Right cardiac atrium (tissue), 5 donors: ENCODE measurements at regions not wholly inside any gene's neighbourhood (a gene's known extent, or its start where the extent isn't known, plus 50 kb on each side); places are given as distances from the start of the nearest gene placed in this dataset.
A peak's percentile ranks its signal among the peaks of the same experiment; 100 is the strongest.

Source experiments
- ATAC-seq, 2 donors: fragments of 200-7000 bp; cut with Tn5 transposase; one replicate each; pipeline versions ENCODE4 v1.8.0 to v1.9.1; 2020; ENCODE audit warnings: moderate library complexity in 2 of 2, mild to moderate bottlenecking in 1 of 2
- DNase-seq, 3 donors: peaks; one replicate each; pipeline ENCODE4 v3.0.0-alpha.2; 2020
- H3K27ac ChIP-seq: one replicate; pipeline ENCODE4 v1.5.1; 2013; ENCODE audit warnings: mild to moderate bottlenecking, low read length, control low read depth, moderate library complexity
- H3K27me3 ChIP-seq: one replicate; pipeline ENCODE4 v1.6.1; 2013; ENCODE audit not compliant: control insufficient read depth, insufficient read depth
- H3K4me1 ChIP-seq: one replicate; pipeline ENCODE4 v1.6.1; 2013; ENCODE audit warnings: low read length; ENCODE audit not compliant: control insufficient read depth, insufficient read depth
- H3K4me3 ChIP-seq: one replicate; pipeline ENCODE4 v1.5.1; 2013; ENCODE audit warnings: low read length, control low read depth
- H3K9me3 ChIP-seq: one replicate; pipeline ENCODE4 v1.6.1; 2013; ENCODE audit warnings: low read length; ENCODE audit not compliant: control insufficient read depth
- WGBS: extraction: QIAGEN DNeasy Blood & Tissue Kit; methylation state at CpG from one replicate; pipeline ENCODE4 v1.1.7; 2013; 5-methylcytosine and 5-hydroxymethylcytosine counted together
- intact Hi-C, 4 donors: fragments of 100-400 bp; cut with DNase I; formaldehyde crosslinking; loops; one replicate each; pipeline versions ENCODE4 v1.11.0 to v1.14.0; 2022 to 2023
- donor health status: healthy with polysubstance abuse.
- donor health status: DM: no; HTN: yes; CAD: no.
- donor health status: DM: no; HTN: no; CAD: no.
- donor health status: DM: no; HTN: yes; CAD: no; lungs with severe emphysema.
- donor health status: DM: yes; HTN: yes; CAD: no.

DNA sequence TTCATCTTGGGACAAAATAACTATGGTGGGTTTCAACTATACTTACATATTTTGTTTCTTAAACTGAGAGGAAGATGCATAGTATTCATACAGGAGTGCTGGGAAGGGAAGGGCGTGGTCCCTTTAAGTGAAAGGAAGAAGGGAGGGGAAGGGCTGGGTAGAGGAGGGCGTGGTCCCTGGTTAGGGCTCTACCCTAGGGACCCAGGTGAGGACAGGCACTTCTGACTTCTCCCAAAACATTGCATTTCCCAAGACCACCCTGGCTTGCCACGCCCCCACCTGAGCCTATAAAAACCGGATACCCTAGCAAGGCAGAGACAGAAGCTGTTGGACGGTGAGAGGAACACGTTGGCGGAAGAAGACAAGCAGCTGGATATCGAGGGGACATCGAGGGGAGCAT, 157.6 kb upstream of the PLXNA4 start:
- no peaks in the 10 kb centered on the region for H3K9me3 ChIP-seq
- no peaks in the 10 kb centered on the region for H3K27me3 ChIP-seq
- H3K4me1 ChIP-seq = no peaks in the 10 kb centered on the region
- no peak for ATAC-seq
- WGBS = 90% methylated on average over 9 of the region's 9 CpGs
- no peak for DNase-seq
- intact Hi-C loops = no loop called here
- H3K4me3 ChIP-seq = no peak overlapping the region
- H3K27ac ChIP-seq = no peak overlapping the region

GRCh38 chr7:132732321-132732865, 156.1 kb upstream of the PLXNA4 start:
- WGBS = 63% methylated on average over 8 of the region's 8 CpGs
- no peak overlapping the region for H3K27ac ChIP-seq
- no peaks in the 10 kb centered on the region for H3K27me3 ChIP-seq
- no peaks in the 10 kb centered on the region for H3K9me3 ChIP-seq
- no peak overlapping the region for H3K4me3 ChIP-seq
- intact Hi-C loops = no loop called here
- DNase-seq = no peak
- no peaks in the 10 kb centered on the region for H3K4me1 ChIP-seq
- no peak for ATAC-seq

GRCh38 chr7:132730105-132730504, 153.8 kb upstream of the PLXNA4 start:
- ATAC-seq (no peak), DNase-seq (no peak)
- WGBS = 93% methylated on average over 4 of the region's 4 CpGs
- no peaks in the 10 kb centered on the region for H3K27me3 ChIP-seq
- intact Hi-C loops = no loop called here
- H3K4me1 ChIP-seq = no peaks in the 10 kb centered on the region
- H3K9me3 ChIP-seq = no peaks in the 10 kb centered on the region
- no peak overlapping the region for H3K27ac ChIP-seq
- no peak overlapping the region for H3K4me3 ChIP-seq

GRCh38 chr7:132723506-132724081, 147.3 kb upstream of the PLXNA4 start:
- no peak overlapping the region for H3K27ac ChIP-seq
- H3K4me1 ChIP-seq = no peaks in the 10 kb centered on the region
- WGBS = 63% methylated on average over 4 of the region's 4 CpGs
- no peak overlapping the region for H3K4me3 ChIP-seq
- no peaks in the 10 kb centered on the region for H3K9me3 ChIP-seq
- ATAC-seq (no peak), DNase-seq (no peak)
- intact Hi-C loops = no loop called here
- H3K27me3 ChIP-seq = no peaks in the 10 kb centered on the region

- H3K4me3 ChIP-seq = no peak overlapping the region
- DNase-seq = no peak
- H3K27ac ChIP-seq = no peak overlapping the region
- 62% methylated on average over 5 of the region's 5 CpGs for WGBS
- no peak for ATAC-seq
- intact Hi-C loops = no loop called here
- no peaks in the 10 kb centered on the region for H3K9me3 ChIP-seq
- no peaks in the 10 kb centered on the region for H3K4me1 ChIP-seq
- no peaks in the 10 kb centered on the region for H3K27me3 ChIP-seq
Observed at GRCh38 chr7:132720835-132721234, 144.6 kb upstream of the PLXNA4 start.

GRCh38 chr7:132713893-132714292, 137.6 kb upstream of the PLXNA4 start:
- intact Hi-C loops = no loop called here
- H3K9me3 ChIP-seq = no peaks in the 10 kb centered on the region
- 83% methylated on average over 3 of the region's 3 CpGs for WGBS
- H3K4me3 ChIP-seq = no peak overlapping the region
- no peaks in the 10 kb centered on the region for H3K27me3 ChIP-seq
- H3K27ac ChIP-seq = no peak overlapping the region
- H3K4me1 ChIP-seq = no peaks in the 10 kb centered on the region
- DNase-seq (no peak), ATAC-seq (no peak)

DNA sequence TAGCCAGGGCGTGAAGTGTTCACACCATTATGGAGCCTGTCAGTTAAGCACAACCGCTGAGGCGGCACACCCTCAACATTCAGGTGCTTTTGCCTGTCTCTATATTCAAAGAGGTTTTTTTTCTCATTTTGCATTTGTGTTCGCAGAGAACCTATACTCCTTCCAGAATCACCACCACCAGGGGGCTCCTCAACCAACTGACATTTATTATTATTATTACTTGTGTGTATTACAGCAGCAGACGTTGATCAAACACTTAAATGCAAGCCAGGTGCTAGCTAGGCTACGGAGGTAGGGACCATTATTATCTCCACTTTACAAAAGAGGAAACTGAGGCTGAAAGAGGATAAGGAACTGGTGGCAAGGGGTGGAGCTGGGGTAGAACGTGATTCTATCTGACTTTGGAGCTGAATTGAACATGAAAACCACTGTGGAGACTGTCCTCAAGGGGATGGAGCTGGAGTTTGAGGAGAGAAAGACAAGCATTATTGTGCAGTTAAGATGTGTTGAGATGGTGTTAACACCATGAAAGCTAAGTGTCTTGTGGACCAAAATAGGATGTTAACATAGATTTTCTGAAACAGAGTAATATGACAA, 133.8 kb upstream of the PLXNA4 start:
- 55% methylated on average over 7 of the region's 7 CpGs for WGBS
- intact Hi-C loops = no loop called here
- no peaks in the 10 kb centered on the region for H3K9me3 ChIP-seq
- no peak overlapping the region for H3K4me3 ChIP-seq
- H3K27me3 ChIP-seq = no peaks in the 10 kb centered on the region
- ATAC-seq (no peak), DNase-seq (peak in 2 of 3 donors; percentile 22 to 62)
- no peaks in the 10 kb centered on the region for H3K4me1 ChIP-seq
- no peak overlapping the region for H3K27ac ChIP-seq

DNA sequence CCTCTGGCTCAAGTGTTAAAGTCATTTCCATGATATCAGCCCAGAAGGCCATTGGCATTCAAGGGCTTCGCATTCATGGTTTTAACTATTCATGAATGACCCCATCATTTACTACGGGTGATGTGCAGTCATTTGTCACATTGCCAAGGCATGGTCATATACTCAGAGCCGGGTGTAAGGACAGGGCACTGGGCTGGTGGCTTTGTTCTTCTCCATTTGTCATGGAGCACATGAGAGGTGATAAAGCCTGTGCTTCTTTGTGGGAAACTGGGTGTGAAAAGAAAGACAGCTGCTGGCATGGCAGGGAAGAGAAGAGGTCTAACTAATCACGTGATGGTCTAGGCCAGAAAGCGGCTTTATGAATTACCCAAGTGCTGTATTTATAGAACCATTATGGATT, 132.2 kb upstream of the PLXNA4 start:
- intact Hi-C loops = no loop called here
- no peak for DNase-seq
- H3K4me1 ChIP-seq = no peaks in the 10 kb centered on the region
- no peak for ATAC-seq
- 92% methylated on average over 5 of the region's 5 CpGs for whole genome bisulfite sequencing
- no peak overlapping the region for H3K27ac ChIP-seq
- H3K9me3 ChIP-seq = no peaks in the 10 kb centered on the region
- no peak overlapping the region for H3K4me3 ChIP-seq
- H3K27me3 ChIP-seq = no peaks in the 10 kb centered on the region

GRCh38 chr7:132705146-132705545, 128.9 kb upstream of the PLXNA4 start:
- no peak for ATAC-seq
- Histone ChIP-seq H3K27ac (no peak overlapping the region), H3K27me3 (no peaks in the 10 kb centered on the region), H3K4me1 (no peaks in the 10 kb centered on the region), H3K9me3 (no peaks in the 10 kb centered on the region), H3K4me3 (no peak overlapping the region)
- intact Hi-C loops = no loop called here
- DNase-seq = no peak
- 45% methylated on average over 5 of the region's 5 CpGs for WGBS

GRCh38 chr7:132703742-132704141, 127.5 kb upstream of the PLXNA4 start:
- ATAC-seq (no peak), DNase-seq (no peak)
- H3K4me3 ChIP-seq = no peak overlapping the region
- H3K9me3 ChIP-seq = no peaks in the 10 kb centered on the region
- intact Hi-C loops = no loop called here
- no peaks in the 10 kb centered on the region for H3K27me3 ChIP-seq
- no peak overlapping the region for H3K27ac ChIP-seq
- WGBS = 86% methylated on average over 7 of the region's 7 CpGs
- no peaks in the 10 kb centered on the region for H3K4me1 ChIP-seq

DNA sequence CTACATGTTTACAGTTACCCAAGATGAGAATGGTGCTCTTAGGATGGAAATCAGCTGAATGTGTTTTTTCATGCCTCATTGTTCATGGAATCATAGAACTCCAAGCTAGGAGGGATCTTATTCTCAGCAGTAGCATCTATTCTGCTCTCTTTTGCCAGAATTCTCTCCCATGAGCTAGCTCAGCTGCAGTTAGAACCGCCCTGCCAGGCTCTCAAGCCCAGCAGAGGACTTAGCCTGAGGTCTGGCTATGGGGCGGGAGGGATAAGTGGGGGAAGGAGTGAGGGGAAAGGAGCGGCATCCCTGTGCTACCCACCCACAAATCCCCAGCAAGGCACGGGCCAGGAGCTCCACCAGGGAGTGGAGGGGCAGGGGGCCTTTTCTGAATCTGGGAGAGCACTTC, 120.7 kb upstream of the PLXNA4 start:
- H3K9me3 ChIP-seq = no peaks in the 10 kb centered on the region
- DNase-seq (no peak), ATAC-seq (no peak)
- H3K27me3 ChIP-seq = no peaks in the 10 kb centered on the region
- H3K4me1 ChIP-seq = no peaks in the 10 kb centered on the region
- no peak overlapping the region for H3K4me3 ChIP-seq
- WGBS = 25% methylated on average over 4 of the region's 4 CpGs
- no peak overlapping the region for H3K27ac ChIP-seq
- intact Hi-C loops = no loop called here

GRCh38 chr7:132696332-132696731, 120.1 kb upstream of the PLXNA4 start:
- Histone ChIP-seq H3K27me3 (no peaks in the 10 kb centered on the region), H3K9me3 (no peaks in the 10 kb centered on the region), H3K27ac (no peak overlapping the region), H3K4me3 (no peak overlapping the region), H3K4me1 (no peaks in the 10 kb centered on the region)
- intact Hi-C loops = no loop called here
- ATAC-seq (no peak), DNase-seq (no peak)
- WGBS = 66% methylated on average over 5 of the region's 5 CpGs
